HL-60/S4 (cell line): ENCODE measurements at regions not wholly inside any gene's neighbourhood (a gene's known extent, or its start where the extent isn't known, plus 50 kb on each side); places are given as distances from the start of the nearest gene placed in this dataset.

ENCODE experiments used
- in situ Hi-C: fragments of 300-500 bp; cut with MboI; formaldehyde crosslinking; loops from 2 replicates; pipeline ENCODE4 v1.14.3; 2022; ENCODE audit warnings: low sequenced_read_pairs

- in situ Hi-C loops = loop anchor here (25.0 kb wide), 1 partner anchor 779 kb away; no protein-coding TSS in a partner anchor
Observed at GRCh38 chr13:76466043-76466442, 420.2 kb downstream of the KCTD12 start.

- in situ Hi-C loops = loop anchor here (25.0 kb wide), 1 partner anchor 776 kb away; no protein-coding TSS in a partner anchor
Observed at GRCh38 chr13:76463314-76463713, 422.9 kb downstream of the KCTD12 start.

GRCh38 chr13:76461999-76462398 lies 424.2 kb downstream of the KCTD12 start:
- in situ Hi-C loops = loop anchor here (25.0 kb wide), 1 partner anchor 775 kb away; no protein-coding TSS in a partner anchor

- in situ Hi-C loops = loop anchor here (25.0 kb wide), 1 partner anchor 774 kb away; no protein-coding TSS in a partner anchor
Observed at GRCh38 chr13:76461484-76461883, 424.7 kb downstream of the KCTD12 start.

- in situ Hi-C loops = loop anchor here (25.0 kb wide), 1 partner anchor 773 kb away; no protein-coding TSS in a partner anchor
Observed at GRCh38 chr13:76459863-76460262, 426.3 kb downstream of the KCTD12 start.

GRCh38 chr13:76455960-76456359 lies 430.2 kb downstream of the KCTD12 start:
- in situ Hi-C loops = loop anchor here (25.0 kb wide), 1 partner anchor 769 kb away; no protein-coding TSS in a partner anchor

- in situ Hi-C loops = loop anchor here (25.0 kb wide), 1 partner anchor 768 kb away; no protein-coding TSS in a partner anchor
Observed at GRCh38 chr13:76454991-76455390, 431.2 kb downstream of the KCTD12 start.

- in situ Hi-C loops = loop anchor here (25.0 kb wide), 1 partner anchor 762 kb away; no protein-coding TSS in a partner anchor
Observed at GRCh38 chr13:76449716-76450115, 436.5 kb downstream of the KCTD12 start.

- in situ Hi-C loops = no loop called here
Observed at GRCh38 chr13:76446191-76446590, 440.0 kb downstream of the KCTD12 start.

- in situ Hi-C loops = no loop called here
Observed at GRCh38 chr13:76440568-76440967, 445.6 kb downstream of the KCTD12 start.

GRCh38 chr13:76439546-76439945 lies 446.7 kb downstream of the KCTD12 start:
- in situ Hi-C loops = no loop called here

- in situ Hi-C loops = no loop called here
Observed at GRCh38 chr13:76438050-76438449, 448.2 kb downstream of the KCTD12 start.

- in situ Hi-C loops = no loop called here
Observed at GRCh38 chr13:76425935-76426334, 460.3 kb downstream of the KCTD12 start.

- in situ Hi-C loops = no loop called here
Observed at GRCh38 chr13:76421011-76421410, 465.2 kb downstream of the KCTD12 start.

GRCh38 chr13:76418404-76418803 lies 467.8 kb downstream of the KCTD12 start:
- in situ Hi-C loops = no loop called here

GRCh38 chr13:76414320-76414719 lies 471.9 kb downstream of the KCTD12 start:
- in situ Hi-C loops = no loop called here

GRCh38 chr13:76406243-76406642 lies 480.0 kb downstream of the KCTD12 start:
- in situ Hi-C loops = no loop called here

- in situ Hi-C loops = no loop called here
Observed at GRCh38 chr13:76398425-76398824, 487.8 kb downstream of the KCTD12 start.

- in situ Hi-C loops = no loop called here
Observed at GRCh38 chr13:76397413-76397812, 488.8 kb downstream of the KCTD12 start.

- in situ Hi-C loops = no loop called here
Observed at GRCh38 chr13:76389321-76389720, 496.9 kb downstream of the KCTD12 start.

GRCh38 chr13:76387566-76387965 lies 498.6 kb downstream of the KCTD12 start:
- in situ Hi-C loops = no loop called here

GRCh38 chr13:76386321-76386720 lies 499.9 kb downstream of the KCTD12 start:
- in situ Hi-C loops = no loop called here

- in situ Hi-C loops = no loop called here
Observed at GRCh38 chr13:76385586-76385985, 500.6 kb downstream of the KCTD12 start.
